ENCODE measurements at regions not wholly inside any gene's neighbourhood (a gene's known extent, or its start where the extent isn't known, plus 50 kb on each side); places are given as distances from the start of the nearest gene placed in this dataset.

- Histone ChIP-seq H3K27me3 (no peaks in the 10 kb centered on the region), H3K27ac (no peak overlapping the region), H3K4me1 (ENCODE audit: low read depth) (peaks cover 4% of the 10 kb centered on the region), H3K36me3 (no peaks in the 10 kb centered on the region), H3K9me3 (ENCODE audit: low read depth) (no peaks in the 10 kb centered on the region), H3K4me3 (no peak overlapping the region)
- DNase-seq (ENCODE audit: low read depth in 1 of 2, low spot score in 1 of 2), result no peak
- no peak for TF ChIP-seq CTCF (IDR thresholded peaks at IDR 0.05; ENCODE audit: low read depth, low read length)
These were observed 134.4 kb downstream of the PCDH7 start for GRCh38 chr4:30854531-30854930.

GRCh38 chr4:30855232-30855631 is 135.1 kb downstream of the PCDH7 start:
- TF ChIP-seq CTCF (IDR thresholded peaks at IDR 0.05; ENCODE audit: low read depth, low read length), result no peak
- no peak overlapping the region for H3K4me3 ChIP-seq
- H3K9me3 ChIP-seq (ENCODE audit: low read depth), result no peaks in the 10 kb centered on the region
- no peak overlapping the region for H3K27ac ChIP-seq
- H3K4me1 ChIP-seq (ENCODE audit: low read depth), result peaks cover 4% of the 10 kb centered on the region
- H3K36me3 ChIP-seq, result no peaks in the 10 kb centered on the region
- DNase-seq (ENCODE audit: low read depth in 1 of 2, low spot score in 1 of 2), result no peak
- no peaks in the 10 kb centered on the region for H3K27me3 ChIP-seq

DNA sequence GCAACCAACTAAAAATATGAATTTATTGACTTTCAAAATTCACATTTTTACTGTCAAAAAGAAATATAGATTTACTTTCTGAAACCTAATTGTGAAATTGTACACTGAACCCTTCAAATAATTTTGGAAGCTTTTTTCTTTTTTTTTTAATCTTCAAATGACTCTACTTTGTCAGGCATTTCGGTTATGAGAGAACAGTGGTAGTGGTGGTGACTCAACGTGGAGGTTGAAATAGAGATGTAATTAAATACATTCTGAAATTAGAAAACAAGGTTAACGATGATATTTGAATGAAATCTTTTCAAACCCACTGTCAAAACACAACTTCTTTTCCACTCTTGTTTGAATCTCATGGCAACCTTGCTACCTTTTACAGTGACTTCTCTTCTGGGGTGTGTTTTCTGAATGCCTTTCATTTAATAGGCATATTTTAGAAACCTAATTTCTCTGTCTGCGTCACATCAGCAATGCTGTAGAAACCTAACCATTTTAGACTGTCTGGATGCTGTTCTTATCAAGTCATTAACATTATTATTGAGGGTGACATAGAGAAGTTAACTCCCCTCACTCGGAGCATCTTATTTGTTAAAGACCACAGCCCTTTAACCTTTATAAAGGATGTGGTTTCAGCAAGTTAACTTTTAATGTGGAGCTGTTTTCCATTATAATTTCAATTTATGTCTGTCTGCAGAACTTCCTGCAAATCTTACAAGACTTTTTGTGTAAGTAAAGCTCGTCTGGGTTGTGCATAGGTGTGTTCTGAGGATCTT is 136.8 kb downstream of the PCDH7 start:
- no peak for TF ChIP-seq CTCF (IDR thresholded peaks at IDR 0.05; ENCODE audit: low read depth, low read length)
- no peaks in the 10 kb centered on the region for H3K27me3 ChIP-seq
- no peak for DNase-seq (ENCODE audit: low read depth in 1 of 2, low spot score in 1 of 2)
- no peaks in the 10 kb centered on the region for H3K9me3 ChIP-seq (ENCODE audit: low read depth)
- H3K36me3 ChIP-seq, result no peaks in the 10 kb centered on the region
- H3K4me1 ChIP-seq (ENCODE audit: low read depth), result peaks cover 4% of the 10 kb centered on the region
- H3K4me3 ChIP-seq, result no peak overlapping the region
- H3K27ac ChIP-seq, result no peak overlapping the region

DNA sequence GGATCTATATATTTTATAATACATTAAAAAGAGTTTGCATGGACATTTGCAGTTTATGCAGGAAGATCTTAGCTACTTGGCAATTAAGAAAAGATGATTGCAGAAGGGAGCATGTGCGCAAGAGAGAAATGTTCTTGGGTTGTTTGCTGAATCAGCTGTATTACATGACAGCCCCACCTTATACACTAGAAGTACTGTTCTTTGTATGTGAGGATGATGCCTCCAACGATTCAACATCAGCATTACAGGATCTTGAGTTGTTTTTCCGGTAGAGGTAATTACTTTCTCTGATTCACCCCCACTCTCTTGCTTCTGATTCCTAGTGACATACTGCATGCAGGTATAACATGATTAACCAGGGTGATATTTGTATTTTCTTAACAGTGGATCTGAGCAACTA is 140.8 kb downstream of the PCDH7 start:
- TF ChIP-seq CTCF (IDR thresholded peaks at IDR 0.05; ENCODE audit: low read depth, low read length), result no peak

DNA sequence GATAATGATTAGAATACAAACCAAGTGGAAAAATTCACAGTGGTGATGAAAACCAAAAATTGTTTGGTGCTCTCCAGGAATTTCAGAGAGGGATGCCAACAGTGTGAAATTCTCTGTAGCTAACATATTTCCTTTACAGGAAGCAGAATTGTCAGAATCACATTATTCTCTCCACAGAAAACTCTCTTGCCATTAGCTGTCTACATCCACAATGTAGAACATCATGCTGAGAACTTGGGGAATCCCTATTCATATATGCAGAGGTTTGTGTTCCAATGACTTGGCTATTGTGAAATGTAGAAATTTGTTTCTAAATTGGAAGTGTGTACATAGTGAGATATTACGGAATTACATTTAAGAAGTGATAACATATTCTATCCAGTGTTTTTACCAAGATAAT is 142.0 kb downstream of the PCDH7 start:
- Histone ChIP-seq H3K4me1 (ENCODE audit: low read depth) (peaks cover 28% of the 10 kb centered on the region), H3K27me3 (no peaks in the 10 kb centered on the region), H3K4me3 (no peak overlapping the region), H3K36me3 (no peaks in the 10 kb centered on the region), H3K27ac (peak overlapping the region; percentile 21), H3K9me3 (ENCODE audit: low read depth) (no peaks in the 10 kb centered on the region)
- DNase-seq (ENCODE audit: low read depth in 1 of 2, low spot score in 1 of 2), result peak in 1 of 2 donors; percentile 34
- no peak for TF ChIP-seq CTCF (IDR thresholded peaks at IDR 0.05; ENCODE audit: low read depth, low read length)

More for the DNA sequence above, 140.8 kb downstream of the PCDH7 start:
- Histone ChIP-seq H3K9me3 (ENCODE audit: low read depth) (no peaks in the 10 kb centered on the region), H3K27ac (no peak overlapping the region), H3K27me3 (no peaks in the 10 kb centered on the region), H3K36me3 (no peaks in the 10 kb centered on the region), H3K4me1 (ENCODE audit: low read depth) (peaks cover 16% of the 10 kb centered on the region), H3K4me3 (no peak overlapping the region)
- no peak for DNase-seq (ENCODE audit: low read depth in 1 of 2, low spot score in 1 of 2)
